HG03521 (cell line): ENCODE measurements at regions not wholly inside any gene's neighbourhood (a gene's known extent, or its start where the extent isn't known, plus 50 kb on each side); places are given as distances from the start of the nearest gene placed in this dataset.
"Not testable (repeated sequence)": the region's sequence is repeated elsewhere in the genome, so short reads cannot be mapped to it uniquely, and the experiment has no call there.

Experiments used
- ATAC-seq: cut with Tn5 transposase; IDR thresholded peaks from one replicate; pipeline ENCODE4 v1.9.1; 2021; ENCODE audit warnings: mild to moderate bottlenecking, moderate library complexity; ENCODE audit not compliant: unreplicated experiment

DNA sequence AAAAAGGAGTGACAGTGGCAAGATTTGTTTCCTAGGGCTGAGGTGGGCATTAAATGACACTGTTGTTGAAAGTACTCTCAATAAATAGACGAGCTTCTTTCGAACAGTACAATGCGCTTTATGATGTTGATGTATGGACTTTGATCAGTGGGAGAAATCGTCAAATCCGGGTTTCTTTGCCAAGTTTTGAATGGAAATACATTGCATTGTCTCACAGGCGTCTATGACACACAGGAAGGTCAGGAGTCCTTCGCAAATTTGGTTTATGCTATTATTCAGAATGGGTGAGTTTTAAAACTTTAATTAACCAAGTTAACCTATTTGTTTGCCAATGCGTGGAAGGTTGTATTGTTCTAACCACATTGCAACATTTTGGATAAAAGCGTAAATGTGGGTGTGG lies 547.3 kb upstream of the SLC35B3 start:
- no peak for ATAC-seq

GRCh38 chr6:8973395-8973794 lies 538.0 kb upstream of the SLC35B3 start:
- ATAC-seq, result no peak

- ATAC-seq, result no peak
These were observed 534.4 kb upstream of the SLC35B3 start for GRCh38 chr6:8969747-8970146.

GRCh38 chr6:8958894-8959511 lies 523.7 kb upstream of the SLC35B3 start:
- ATAC-seq, result no peak

- ATAC-seq, result no peak
These were observed 518.0 kb upstream of the SLC35B3 start for GRCh38 chr6:8953310-8953709.

- no peak for ATAC-seq
These were observed 513.4 kb upstream of the SLC35B3 start for GRCh38 chr6:8948733-8949132.

DNA sequence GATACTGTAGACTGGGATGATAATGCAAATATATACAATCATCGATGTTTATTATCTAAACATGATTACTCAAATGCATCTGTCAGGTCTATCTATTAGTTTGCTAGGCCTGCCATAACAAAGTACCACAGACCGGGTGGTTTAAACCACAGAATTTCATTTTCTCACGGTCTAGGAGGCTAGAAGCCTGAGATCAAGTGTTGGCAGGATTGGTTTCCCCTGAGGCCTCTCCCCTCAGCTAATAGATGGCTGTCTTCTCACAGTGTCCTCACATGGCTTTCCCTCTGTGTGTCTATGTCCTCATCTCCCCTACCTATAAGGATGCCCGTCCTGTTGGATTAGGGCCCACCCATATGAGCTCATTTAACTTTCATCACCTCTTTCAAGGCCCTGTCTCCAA lies 512.6 kb upstream of the SLC35B3 start:
- no peak for ATAC-seq

GRCh38 chr6:8944548-8944947 lies 509.2 kb upstream of the SLC35B3 start:
- ATAC-seq, result no peak

DNA sequence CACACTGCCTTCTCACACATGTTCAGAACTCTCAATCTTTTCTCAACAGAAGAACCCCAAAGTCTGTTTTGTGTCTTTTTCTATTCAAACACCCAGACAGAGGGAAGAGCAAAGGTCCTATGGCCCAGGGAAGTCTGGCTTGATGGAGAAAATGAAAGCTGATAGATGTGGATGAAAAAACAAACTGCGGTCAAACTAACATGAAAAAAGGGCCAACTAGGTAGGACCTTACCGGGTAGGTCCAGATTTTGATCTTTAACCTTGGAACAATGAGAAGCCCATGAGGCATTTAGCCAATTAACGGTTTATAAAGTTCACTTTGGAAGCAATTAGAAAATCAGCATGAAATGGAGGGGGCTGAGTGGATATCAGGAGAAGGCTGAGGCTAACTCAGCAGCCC lies 507.7 kb upstream of the SLC35B3 start:
- no peak for ATAC-seq

GRCh38 chr6:8941577-8941976 lies 506.2 kb upstream of the SLC35B3 start:
- ATAC-seq, result no peak

DNA sequence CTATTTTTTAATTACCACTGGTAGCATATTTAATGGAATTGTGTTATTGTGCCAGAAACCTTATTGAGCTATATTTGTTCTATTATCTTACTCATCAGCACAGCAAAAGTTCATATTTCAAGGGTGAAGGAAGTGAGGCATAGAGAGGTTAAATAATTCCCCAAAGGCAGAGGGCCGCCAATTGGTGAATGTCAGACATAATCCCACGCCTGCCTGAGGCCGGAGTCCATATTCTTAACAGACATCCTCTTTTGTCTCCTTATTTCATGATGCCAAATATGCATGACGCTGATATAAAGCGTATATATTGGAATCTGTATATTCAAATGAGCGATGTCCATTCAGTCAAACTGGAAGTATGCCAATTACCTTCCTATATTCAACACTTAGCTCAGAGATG lies 505.0 kb upstream of the SLC35B3 start:
- ATAC-seq, result no peak

- ATAC-seq, result no peak
These were observed 504.3 kb upstream of the SLC35B3 start for GRCh38 chr6:8939615-8940014.

DNA sequence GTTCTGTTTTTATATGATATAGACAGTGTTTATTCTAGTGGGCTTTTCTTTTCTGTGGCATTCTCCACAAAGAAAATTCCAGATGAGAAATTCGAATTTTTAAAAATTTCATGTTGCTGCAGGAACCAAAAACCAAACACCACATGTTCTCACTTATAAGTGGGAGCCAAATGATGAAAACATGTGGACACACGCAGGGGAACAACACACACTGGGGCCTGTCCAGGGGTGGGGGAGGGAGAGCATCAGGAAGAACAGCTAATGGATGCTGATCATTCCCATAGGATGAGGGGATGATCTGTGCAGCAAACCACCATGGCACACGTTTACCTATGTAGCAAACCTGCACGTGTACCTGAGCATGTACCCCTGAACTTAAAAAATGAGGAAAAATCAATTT lies 499.0 kb upstream of the SLC35B3 start:
- ATAC-seq, result no peak

DNA sequence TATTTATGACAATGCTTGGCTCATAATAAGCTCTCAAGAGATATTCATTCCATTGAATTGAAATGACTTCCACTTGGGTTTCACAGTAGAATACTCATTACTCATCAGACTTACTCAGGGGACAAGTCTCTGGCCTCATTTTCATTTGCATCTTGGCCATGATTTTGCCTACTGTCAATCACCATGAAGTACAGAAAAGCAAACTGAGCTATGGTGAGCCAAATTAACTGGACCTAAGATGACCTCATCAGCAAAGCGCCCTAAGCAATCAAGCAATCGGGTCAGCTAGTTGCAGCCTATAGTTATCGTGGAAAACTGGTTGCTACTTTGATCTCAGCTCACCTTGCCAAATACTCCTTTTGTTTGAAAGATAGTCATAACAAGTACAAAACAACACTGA lies 494.7 kb upstream of the SLC35B3 start:
- ATAC-seq, result no peak

DNA sequence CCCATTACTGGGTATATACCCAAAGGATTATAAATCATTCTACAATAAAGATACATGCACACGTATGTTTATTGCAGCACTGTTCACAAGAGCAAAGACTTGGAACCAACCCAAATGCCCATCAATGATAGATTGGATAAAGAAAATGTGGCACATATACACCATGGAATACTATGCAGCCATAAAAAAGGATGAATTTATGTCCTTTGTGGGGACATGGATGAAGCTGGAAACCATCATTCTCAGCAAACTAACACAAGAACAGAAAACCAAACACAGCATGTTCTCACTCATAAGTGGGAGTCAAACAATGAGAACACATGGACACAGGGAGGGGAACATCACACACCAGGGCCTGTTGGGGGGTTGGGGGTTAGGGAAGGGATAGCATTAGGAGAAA lies 484.9 kb upstream of the SLC35B3 start:
- ATAC-seq, result not testable (repeated sequence)

DNA sequence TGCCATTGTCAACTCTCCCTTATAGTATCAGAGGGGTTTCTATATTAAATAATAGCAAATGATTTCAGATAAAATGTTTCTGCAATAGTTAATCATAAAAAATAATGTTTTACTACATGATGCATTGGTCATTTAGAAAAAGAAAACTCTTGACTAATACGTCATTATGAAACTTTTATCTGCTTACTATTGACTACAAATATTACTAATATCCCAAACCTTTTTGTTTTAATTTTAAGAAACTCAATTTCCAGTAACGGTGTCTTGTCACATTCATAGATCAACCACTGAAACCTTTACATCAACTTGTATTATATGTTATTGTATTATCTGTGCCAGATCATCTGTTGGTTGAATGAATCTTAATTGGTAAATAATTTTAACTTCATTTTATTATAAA lies 482.9 kb upstream of the SLC35B3 start:
- ATAC-seq, result no peak

GRCh38 chr6:8914700-8915099 lies 479.4 kb upstream of the SLC35B3 start:
- no peak for ATAC-seq

DNA sequence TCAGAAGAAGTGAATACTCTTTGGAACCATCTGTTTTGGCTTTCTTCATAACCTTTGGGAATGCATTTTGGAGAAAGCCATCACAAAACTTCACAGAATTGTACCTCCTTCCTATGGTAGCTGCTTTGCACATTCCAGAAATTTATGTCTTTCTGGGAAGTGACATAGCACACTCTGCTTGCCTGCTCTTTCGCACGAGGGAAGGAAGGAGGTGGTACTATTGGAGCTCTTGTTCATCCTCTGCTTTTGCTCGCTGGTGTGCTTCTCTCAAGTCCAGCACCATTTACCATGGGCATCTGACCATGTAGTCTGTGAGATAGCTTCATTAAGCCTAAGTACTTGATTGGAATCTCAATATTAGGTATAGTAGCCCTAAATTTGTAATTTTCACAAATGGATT lies 473.3 kb upstream of the SLC35B3 start:
- ATAC-seq, result no peak

GRCh38 chr6:8906699-8907098 lies 471.4 kb upstream of the SLC35B3 start:
- ATAC-seq, result no peak

- ATAC-seq, result no peak
These were observed 470.4 kb upstream of the SLC35B3 start for GRCh38 chr6:8905757-8906156.

- no peak for ATAC-seq
These were observed 469.4 kb upstream of the SLC35B3 start for GRCh38 chr6:8904754-8905153.

- no peak for ATAC-seq
These were observed 464.7 kb upstream of the SLC35B3 start for GRCh38 chr6:8900056-8900455.

DNA sequence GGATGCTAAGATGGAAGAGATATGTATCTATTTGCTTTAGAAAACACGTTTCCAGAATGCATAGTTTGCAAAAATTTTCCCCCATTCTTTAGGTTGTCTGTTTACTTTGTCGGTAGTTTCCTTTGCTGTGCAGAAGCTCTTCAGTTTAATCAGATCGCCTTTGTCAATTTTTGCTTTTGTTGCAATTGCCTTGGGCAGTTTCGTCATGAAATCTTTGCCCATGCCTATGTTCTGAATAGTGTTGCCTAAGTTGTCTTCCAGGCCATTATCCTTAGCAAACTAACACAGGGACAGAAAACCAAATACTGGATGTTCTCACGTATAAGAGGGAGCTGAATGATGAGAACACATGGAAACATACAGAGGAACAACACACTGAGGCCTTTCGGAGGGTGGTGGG lies 454.2 kb upstream of the SLC35B3 start:
- no peak for ATAC-seq

GRCh38 chr6:8888468-8888867 lies 453.1 kb upstream of the SLC35B3 start:
- peak; percentile 46 for ATAC-seq
